NCI-H1048 (cell line): ENCODE measurements at regions not wholly inside any gene's neighbourhood (a gene's known extent, or its start where the extent isn't known, plus 50 kb on each side); places are given as distances from the start of the nearest gene placed in this dataset.
"Not testable (repeated sequence)": the region's sequence is repeated elsewhere in the genome, so short reads cannot be mapped to it uniquely, and the experiment has no call there.

Source experiments
- DNase-seq: peaks from one replicate; lab custom pipeline; 2025; lab: John Stamatoyannopoulos, UW

DNA sequence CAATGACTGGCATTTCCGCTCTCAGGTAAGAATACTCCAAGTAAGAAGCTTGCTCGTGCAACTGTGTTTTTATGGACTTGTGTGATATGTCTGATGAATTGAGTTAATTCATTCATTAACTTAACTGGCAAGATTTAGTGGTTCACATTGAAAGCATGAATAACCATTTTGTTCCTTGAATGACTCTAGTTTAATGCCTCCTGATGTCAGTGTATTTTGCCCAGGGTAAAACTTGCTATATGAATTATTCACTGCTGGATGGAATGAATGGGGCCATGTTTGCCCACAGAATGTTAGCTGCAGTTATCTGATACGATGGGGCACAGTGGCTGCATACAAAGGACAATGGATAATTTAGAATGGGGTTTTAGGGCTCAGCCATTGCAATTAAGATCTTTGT is 124.1 kb downstream of the ZNF365 start:
- DNase-seq = no peak

DNA sequence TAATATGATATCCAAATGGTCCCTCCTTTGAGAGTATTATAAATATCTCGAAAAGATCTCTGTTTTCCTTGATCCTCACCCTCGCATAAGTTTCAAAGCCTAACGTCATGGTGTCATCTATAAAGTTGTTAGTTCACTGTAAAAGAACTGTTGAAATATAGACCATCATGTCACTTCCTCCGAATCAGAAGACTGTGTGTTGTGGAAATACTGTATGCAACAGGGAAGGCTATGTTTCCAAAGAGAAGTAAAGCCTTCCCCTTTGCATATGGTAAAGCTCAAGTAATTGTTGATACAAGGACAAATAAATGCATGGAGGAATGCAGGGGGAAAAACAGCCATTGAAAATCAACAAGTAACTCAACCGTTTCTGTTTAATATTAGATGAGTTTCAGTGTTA is 125.9 kb downstream of the ZNF365 start:
- not testable (repeated sequence) for DNase-seq

- no peak for DNase-seq
Measured at GRCh38 chr10:62501547-62501946, 127.4 kb downstream of the ZNF365 start.

DNA sequence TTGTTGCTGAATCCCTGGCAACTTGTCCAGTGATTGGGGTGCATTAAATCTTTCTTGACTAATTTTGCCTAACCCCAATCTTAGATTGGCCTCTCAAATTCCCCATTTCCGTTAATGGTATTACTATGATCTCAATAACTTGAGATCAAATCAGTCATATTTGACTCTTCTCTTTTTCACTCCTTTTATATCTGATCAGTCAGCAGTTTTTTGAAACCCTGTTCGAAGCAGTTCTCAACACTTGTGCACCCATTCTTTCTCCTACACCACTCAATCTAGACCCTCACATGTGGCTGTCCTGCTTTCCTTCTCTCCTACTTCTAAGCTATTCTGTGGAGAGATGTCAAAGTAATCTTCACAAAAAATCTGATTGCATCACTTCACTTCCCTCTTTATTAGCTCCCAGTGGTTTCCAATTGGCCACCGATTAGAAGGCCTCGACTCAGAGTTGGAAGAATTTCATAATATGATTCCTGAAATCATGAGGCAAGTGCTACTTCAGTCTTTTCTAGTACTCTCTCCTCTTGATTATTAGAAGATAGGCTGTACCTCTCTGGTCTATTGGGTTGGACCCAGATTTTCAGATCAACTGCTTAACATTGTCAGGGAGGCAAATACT is 128.9 kb downstream of the ZNF365 start:
- DNase-seq = no peak

- no peak for DNase-seq
Measured at GRCh38 chr10:62503872-62504271, 129.7 kb downstream of the ZNF365 start.

DNA sequence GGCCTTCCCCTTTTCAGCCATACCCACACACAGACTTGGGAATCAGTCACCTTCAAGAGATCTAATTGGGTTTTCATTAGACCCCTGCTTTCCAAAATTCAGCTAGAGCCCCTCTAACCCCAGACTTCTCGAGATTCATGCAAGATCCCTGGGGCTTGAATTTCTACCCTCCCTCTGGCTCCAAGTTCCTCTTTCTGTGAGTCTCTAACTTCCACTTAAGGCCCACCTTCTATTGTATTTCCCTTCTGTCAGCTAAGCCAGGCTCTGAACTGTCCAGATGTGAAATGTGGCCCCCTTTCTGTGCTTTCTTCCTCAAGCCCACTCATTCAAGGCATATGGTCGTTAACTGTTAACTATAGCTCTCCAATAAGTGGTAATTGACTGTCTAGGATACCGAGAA is 132.2 kb downstream of the ZNF365 start:
- DNase-seq = no peak

DNA sequence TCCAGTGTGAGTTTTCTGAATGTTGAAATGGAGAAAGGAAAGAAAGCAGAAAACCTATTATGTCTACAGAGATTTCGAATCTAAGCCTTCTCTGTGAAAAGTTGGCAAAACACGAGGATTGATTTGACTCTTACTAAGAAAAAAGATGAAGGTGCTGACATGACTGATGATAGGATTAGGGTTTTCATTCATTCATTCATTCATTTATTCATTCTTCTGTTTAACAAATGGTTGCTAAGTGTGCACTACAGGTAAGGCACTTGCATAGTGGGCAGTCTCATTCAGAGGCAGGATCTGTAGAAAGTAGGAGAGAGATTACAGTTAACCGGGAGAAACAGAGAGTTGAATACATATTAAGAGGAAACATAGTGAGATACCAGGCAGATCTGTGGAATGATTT is 137.1 kb downstream of the ZNF365 start:
- DNase-seq = no peak

- DNase-seq = no peak
Measured at GRCh38 chr10:62511656-62512055, 137.5 kb downstream of the ZNF365 start.

DNA sequence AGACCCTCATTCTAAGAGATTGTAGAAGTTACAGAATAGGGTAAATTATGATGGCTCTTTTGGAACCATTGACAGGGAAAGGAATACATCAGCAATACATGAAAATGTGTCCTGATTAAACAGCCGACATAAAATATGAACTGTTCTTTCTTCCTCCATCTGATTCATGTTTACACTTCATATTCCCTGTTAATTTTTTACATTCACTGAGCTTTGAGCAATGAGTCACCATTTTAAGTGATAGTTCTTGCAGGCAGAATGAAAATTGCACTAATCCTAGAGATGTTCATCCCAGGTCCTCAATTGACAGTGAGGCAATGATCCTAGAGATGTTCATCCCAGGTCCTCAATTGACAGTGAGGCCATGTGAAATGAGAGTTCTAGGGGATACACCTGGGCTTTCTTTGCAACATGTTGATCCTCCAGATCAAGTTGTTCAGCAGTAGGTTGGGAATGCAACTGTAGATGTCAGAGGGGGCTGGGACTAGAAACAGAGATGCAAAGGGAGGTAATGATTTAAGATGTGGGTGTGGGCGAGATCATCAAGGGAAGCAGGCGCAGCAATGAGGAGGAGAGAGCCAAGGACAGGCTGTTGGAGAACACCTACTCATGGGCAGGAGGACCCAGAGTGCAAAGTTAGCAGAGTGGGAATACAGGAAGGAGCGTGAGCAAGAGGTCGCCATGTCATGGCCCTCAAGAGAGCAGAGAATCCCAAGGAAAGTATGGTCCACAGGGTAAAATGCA is 138.7 kb downstream of the ZNF365 start:
- DNase-seq = no peak

DNA sequence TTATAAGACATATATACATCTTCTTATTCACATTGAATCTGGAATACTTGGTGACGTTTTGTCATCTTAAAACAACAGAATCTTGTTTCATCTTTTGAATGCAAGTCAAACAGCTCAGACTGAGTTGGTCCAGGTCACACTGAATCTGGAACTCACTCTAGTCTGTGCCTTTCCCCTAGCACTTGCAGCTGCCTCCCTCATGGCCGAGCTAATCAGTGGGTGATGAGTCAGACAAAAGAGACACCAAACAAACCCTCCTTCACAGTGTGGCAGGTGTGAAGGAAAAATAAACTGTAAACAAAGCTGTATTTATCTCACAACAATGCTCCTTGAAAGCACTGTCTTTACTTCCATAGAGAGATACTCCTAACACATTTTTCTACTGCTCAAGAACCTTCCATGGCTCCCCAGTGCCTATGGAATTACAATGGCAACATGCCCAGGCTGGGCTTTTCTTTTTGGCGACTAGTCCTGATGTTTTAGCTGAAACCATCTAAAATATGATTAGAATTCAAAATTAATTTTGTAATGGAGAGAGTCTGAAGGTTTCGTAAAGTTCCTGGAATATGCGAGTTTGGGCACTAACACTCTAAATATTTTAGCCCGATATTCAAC is 140.0 kb downstream of the ZNF365 start:
- DNase-seq = no peak

- no peak for DNase-seq
Measured at GRCh38 chr10:62517252-62517651, 143.1 kb downstream of the ZNF365 start.

- DNase-seq = no peak
Measured at GRCh38 chr10:62527019-62527827, 153.1 kb downstream of the ZNF365 start.

DNA sequence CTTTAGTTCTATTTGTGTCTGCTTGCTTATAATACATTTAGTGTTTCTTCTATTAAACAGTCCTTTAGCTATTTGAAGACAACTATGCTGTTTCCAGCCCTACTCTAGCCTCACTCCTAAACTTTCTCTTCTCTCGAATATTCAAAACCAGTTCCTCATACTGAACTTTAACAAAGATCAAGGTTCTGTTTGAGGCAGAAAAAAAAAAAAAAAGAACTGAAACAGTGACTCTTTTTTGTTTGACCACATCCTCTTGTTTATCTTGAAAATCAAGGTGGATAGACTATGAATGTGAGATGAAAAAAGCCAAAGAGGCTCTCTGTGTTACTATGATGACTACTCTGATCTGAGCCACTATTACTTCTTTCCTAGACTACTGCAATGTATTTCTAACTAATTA is 154.3 kb downstream of the ZNF365 start:
- no peak for DNase-seq

DNA sequence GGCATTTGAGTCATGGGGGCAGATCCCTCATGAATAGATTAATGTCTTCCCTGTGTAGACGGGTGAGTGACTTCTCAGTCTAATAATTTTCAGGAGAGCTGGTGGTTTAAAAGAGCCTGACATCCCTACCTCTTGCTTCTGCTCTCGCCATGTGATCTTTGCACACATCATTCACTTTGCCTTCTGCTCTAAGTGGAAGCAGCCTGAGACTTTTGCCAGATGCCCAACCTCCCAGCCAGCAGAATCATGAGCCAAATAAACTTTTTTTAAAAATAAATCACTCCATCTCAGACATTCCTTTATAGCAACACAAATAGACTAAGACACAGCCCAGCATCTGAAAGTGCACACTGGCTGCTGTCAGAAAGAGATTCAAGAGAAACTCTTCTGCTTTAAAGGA is 155.2 kb downstream of the ZNF365 start:
- no peak for DNase-seq

GRCh38 chr10:62534031-62534430 is 159.9 kb downstream of the ZNF365 start:
- no peak for DNase-seq

- no peak for DNase-seq
Measured at GRCh38 chr10:62538606-62539005, 164.4 kb downstream of the ZNF365 start.

DNA sequence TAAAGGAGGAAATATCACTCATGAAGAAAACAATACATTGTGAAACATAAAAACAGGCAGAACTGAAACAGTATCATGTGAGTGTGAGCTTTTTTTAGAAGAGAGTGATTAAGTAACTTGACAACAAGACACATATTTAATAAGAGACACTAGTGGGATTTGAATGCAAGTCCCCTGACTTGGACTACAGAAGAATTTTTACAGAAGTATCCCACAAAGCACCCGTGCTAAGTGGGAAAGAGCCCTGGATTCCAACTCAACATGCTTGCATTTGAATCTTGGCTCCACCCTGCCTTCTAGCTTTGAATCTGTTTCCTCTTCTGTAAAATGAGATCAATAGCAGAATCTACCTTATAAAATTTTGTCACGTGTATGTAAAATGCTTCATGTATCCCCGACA is 166.2 kb downstream of the ZNF365 start:
- DNase-seq = no peak

GRCh38 chr10:62541811-62542210 is 167.6 kb downstream of the ZNF365 start:
- no peak for DNase-seq

- DNase-seq = no peak
Measured at GRCh38 chr10:62543571-62544355, 169.6 kb downstream of the ZNF365 start.

DNA sequence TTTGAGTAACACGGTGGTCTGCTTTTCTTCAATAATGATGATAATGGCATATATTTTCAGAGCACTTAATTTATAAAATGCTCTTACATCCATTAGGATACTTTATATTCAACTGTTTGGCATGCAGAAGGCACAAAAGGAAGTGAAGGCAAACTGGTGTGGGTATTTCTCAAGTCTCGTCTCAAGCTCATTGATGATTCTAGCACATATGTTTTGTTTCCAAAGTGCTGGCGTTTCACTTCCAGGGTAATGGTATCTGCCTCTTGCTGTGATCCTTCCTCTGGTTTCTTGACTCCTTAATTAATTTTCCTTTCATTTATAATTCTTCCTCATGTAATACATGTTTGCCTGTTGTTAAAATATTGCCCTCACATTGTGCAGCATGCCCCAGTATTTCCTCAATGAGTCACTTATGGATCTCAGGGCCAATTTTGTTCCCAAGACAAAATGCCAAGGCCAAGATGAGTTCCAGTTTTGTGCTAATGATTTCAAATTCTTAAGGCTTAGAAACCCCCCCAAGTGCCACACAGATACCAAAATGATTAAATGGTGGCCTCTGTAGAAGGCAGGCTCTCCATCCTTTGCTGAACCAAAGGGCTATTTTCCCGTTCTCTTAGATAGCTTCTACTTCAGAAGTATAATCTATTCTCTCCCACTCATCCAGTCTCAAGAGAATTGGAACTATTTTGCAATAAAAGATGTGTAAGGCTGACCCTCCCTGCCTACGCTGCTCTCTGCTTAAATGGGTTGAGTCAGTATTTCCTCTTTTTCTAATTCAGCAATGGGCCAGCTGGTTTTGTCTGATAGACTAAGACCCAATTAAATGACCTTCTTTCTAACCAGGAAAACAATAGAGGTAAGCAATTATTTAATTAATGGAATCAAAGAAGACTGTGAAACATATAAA is 171.2 kb downstream of the ZNF365 start:
- no peak for DNase-seq

DNA sequence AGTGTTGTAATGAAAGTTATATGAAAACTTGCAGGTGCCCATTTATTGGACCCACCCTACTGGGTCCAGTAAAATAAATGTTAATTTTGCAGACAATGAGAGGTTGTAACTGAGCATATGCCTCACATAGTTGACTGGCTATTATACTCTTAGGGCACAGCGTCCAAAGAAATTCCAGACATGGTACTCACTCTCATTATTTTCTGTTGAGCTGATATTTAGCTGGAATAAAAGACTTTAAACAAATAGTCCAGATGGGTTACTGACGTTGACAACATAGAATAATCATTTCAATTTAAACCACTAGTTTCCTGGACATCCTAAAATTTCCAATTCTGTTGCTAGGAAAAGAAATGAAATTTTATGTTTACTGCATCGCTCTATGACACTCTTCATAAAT is 174.5 kb downstream of the ZNF365 start:
- no peak for DNase-seq
